Iris pigment epithelial cell (primary cell): ENCODE measurements at regions not wholly inside any gene's neighbourhood (a gene's known extent, or its start where the extent isn't known, plus 50 kb on each side); places are given as distances from the start of the nearest gene placed in this dataset.
A peak's percentile ranks its signal among the peaks of the same experiment; 100 is the strongest.
"Not testable (repeated sequence)": the region's sequence is repeated elsewhere in the genome, so short reads cannot be mapped to it uniquely, and the experiment has no call there.

Experiments used
- DNase-seq: peaks from one replicate; pipeline ENCODE4 v3.0.0-alpha.2; 2011; ENCODE audit warnings: low read depth

GRCh38 chr20:48231253-48231930 lies 446.1 kb upstream of the SULF2 start:
- DNase-seq: no peak

- DNase-seq: no peak
Observed at GRCh38 chr20:48230216-48230615, 444.9 kb upstream of the SULF2 start.

GRCh38 chr20:48227381-48227780 lies 442.1 kb upstream of the SULF2 start:
- no peak for DNase-seq

GRCh38 chr20:48226642-48227041 lies 441.4 kb upstream of the SULF2 start:
- DNase-seq: no peak

- no peak for DNase-seq
Observed at GRCh38 chr20:48224533-48225050, 439.3 kb upstream of the SULF2 start.

- no peak for DNase-seq
Observed at GRCh38 chr20:48223715-48224114, 438.4 kb upstream of the SULF2 start.

- DNase-seq: no peak
Observed at GRCh38 chr20:48222595-48223180, 437.4 kb upstream of the SULF2 start.

- no peak for DNase-seq
Observed at GRCh38 chr20:48220033-48220633, 434.9 kb upstream of the SULF2 start.

- no peak for DNase-seq
Observed at GRCh38 chr20:48219306-48219705, 434.0 kb upstream of the SULF2 start.

- DNase-seq: no peak
Observed at GRCh38 chr20:48217190-48217589, 431.9 kb upstream of the SULF2 start.

GRCh38 chr20:48215536-48215935 lies 430.3 kb upstream of the SULF2 start:
- DNase-seq: no peak

- DNase-seq: no peak
Observed at GRCh38 chr20:48214601-48215000, 429.3 kb upstream of the SULF2 start.

- not testable (repeated sequence) for DNase-seq
Observed at GRCh38 chr20:48213635-48214034, 428.4 kb upstream of the SULF2 start.

- DNase-seq: no peak
Observed at GRCh38 chr20:48212806-48213509, 427.7 kb upstream of the SULF2 start.

- DNase-seq: no peak
Observed at GRCh38 chr20:48211847-48212246, 426.6 kb upstream of the SULF2 start.

GRCh38 chr20:48211238-48211637 lies 426.0 kb upstream of the SULF2 start:
- DNase-seq: peak; percentile 40

- no peak for DNase-seq
Observed at GRCh38 chr20:48210111-48211027, 425.1 kb upstream of the SULF2 start.

- no peak for DNase-seq
Observed at GRCh38 chr20:48209102-48209501, 423.8 kb upstream of the SULF2 start.

GRCh38 chr20:48208176-48208575 lies 422.9 kb upstream of the SULF2 start:
- no peak for DNase-seq

- DNase-seq: no peak
Observed at GRCh38 chr20:48207505-48207904, 422.2 kb upstream of the SULF2 start.

- DNase-seq: no peak
Observed at GRCh38 chr20:48205786-48206185, 420.5 kb upstream of the SULF2 start.
